ENCODE measurements at regions not wholly inside any gene's neighbourhood (a gene's known extent, or its start where the extent isn't known, plus 50 kb on each side); places are given as distances from the start of the nearest gene placed in this dataset.
A peak's percentile ranks its signal among the peaks of the same experiment; 100 is the strongest.

- peaks cover 3 to 36% (median 33%) of the 10 kb centered on the region in 4 donors for H3K4me1 ChIP-seq
- H3K27me3 ChIP-seq: no peaks in the 10 kb centered on the region
- peak; percentile 75 for DNase-seq (ENCODE audit: extremely low spot score)
- H3K36me3 ChIP-seq: no peaks in the 10 kb centered on the region
- TF ChIP-seq POLR2A (IDR thresholded peaks at IDR 0.05; ENCODE audit: low read depth) (no peak), CTCF (IDR thresholded peaks at IDR 0.05) (no peak), EP300 (IDR thresholded peaks at IDR 0.05) (no peak), POLR2AphosphoS5 (IDR thresholded peaks at IDR 0.05) (no peak)
- intact Hi-C loops (cut with DNase I): loop anchor here (5.0 kb wide), 1 partner anchor 79 kb away; no protein-coding TSS in a partner anchor
- H3K9me3 ChIP-seq: no peaks in the 10 kb centered on the region
- no peak overlapping the region for H3K27ac ChIP-seq (replicated peaks in 1 of 4)
- H3K4me3 ChIP-seq: no peak overlapping the region
- WGBS: 98% methylated on average over 12 of the region's 12 CpGs
Observed at GRCh38 chr2:238642973-238643372, 204.9 kb upstream of the TWIST2 start.

- Histone ChIP-seq H3K27ac (replicated peaks in 1 of 4) (peak overlapping the region; percentile 81 to 86 (median 85)), H3K4me3 (no peak overlapping the region), H3K9me3 (no peaks in the 10 kb centered on the region), H3K4me1 (peaks cover 3 to 36% (median 33%) of the 10 kb centered on the region in 4 donors), H3K36me3 (no peaks in the 10 kb centered on the region), H3K27me3 (no peaks in the 10 kb centered on the region)
- DNase-seq (ENCODE audit: extremely low spot score): peak; percentile 47
- TF ChIP-seq POLR2A (IDR thresholded peaks at IDR 0.05; ENCODE audit: low read depth): no peak
- 91% methylated on average over 5 of the region's 5 CpGs for WGBS
- intact Hi-C loops (cut with DNase I): loop anchor here (5.0 kb wide), 1 partner anchor 79 kb away; no protein-coding TSS in a partner anchor
Observed at GRCh38 chr2:238643400-238643907, 204.4 kb upstream of the TWIST2 start.

- DNase-seq (ENCODE audit: extremely low spot score): peak; percentile 91
- intact Hi-C loops (cut with DNase I): loop anchor here (5.0 kb wide), 1 partner anchor 78 kb away; no protein-coding TSS in a partner anchor
- H3K4me3 ChIP-seq: no peak overlapping the region
- H3K4me1 ChIP-seq: peaks cover 3 to 36% (median 33%) of the 10 kb centered on the region in 4 donors
- no peaks in the 10 kb centered on the region for H3K9me3 ChIP-seq
- peak overlapping the region; percentile 81 to 86 (median 85) for H3K27ac ChIP-seq (replicated peaks in 1 of 4)
- no peaks in the 10 kb centered on the region for H3K27me3 ChIP-seq
- H3K36me3 ChIP-seq: no peaks in the 10 kb centered on the region
- 35% methylated on average over 11 of the region's 11 CpGs for WGBS
- TF ChIP-seq POLR2A (IDR thresholded peaks at IDR 0.05; ENCODE audit: low read depth) (no peak), CTCF (IDR thresholded peaks at IDR 0.05) (no peak), EP300 (IDR thresholded peaks at IDR 0.05) (peak; percentile 74), POLR2AphosphoS5 (IDR thresholded peaks at IDR 0.05) (peak; percentile 37 to 86)
Observed at GRCh38 chr2:238644095-238645081, 203.5 kb upstream of the TWIST2 start.

GRCh38 chr2:238645095-238645494 is 202.8 kb upstream of the TWIST2 start:
- 92% methylated on average over 6 of the region's 6 CpGs for WGBS
- Histone ChIP-seq H3K9me3 (no peaks in the 10 kb centered on the region), H3K36me3 (no peaks in the 10 kb centered on the region), H3K27me3 (no peaks in the 10 kb centered on the region), H3K4me3 (no peak overlapping the region), H3K27ac (replicated peaks in 1 of 4) (peak overlapping the region; percentile 81 to 86 (median 85)), H3K4me1 (peaks cover 3 to 36% (median 33%) of the 10 kb centered on the region in 4 donors)
- intact Hi-C loops (cut with DNase I): no loop called here
- peak; percentile 74 for DNase-seq (ENCODE audit: extremely low spot score)
- no peak for TF ChIP-seq POLR2A (IDR thresholded peaks at IDR 0.05; ENCODE audit: low read depth)
- TF ChIP-seq CTCF (IDR thresholded peaks at IDR 0.05): no peak
- no peak for TF ChIP-seq EP300 (IDR thresholded peaks at IDR 0.05)
- no peak for TF ChIP-seq POLR2AphosphoS5 (IDR thresholded peaks at IDR 0.05)

- Histone ChIP-seq H3K27me3 (no peaks in the 10 kb centered on the region), H3K27ac (replicated peaks in 1 of 4) (peak overlapping the region; percentile 81 to 86 (median 85)), H3K4me1 (peaks cover 3 to 36% (median 33%) of the 10 kb centered on the region in 4 donors), H3K9me3 (no peaks in the 10 kb centered on the region), H3K4me3 (no peak overlapping the region), H3K36me3 (no peaks in the 10 kb centered on the region)
- 82% methylated on average over 1 of the region's 1 CpG for WGBS
- intact Hi-C loops (cut with DNase I): no loop called here
- DNase-seq (ENCODE audit: extremely low spot score): peak; percentile 42
- TF ChIP-seq POLR2A (IDR thresholded peaks at IDR 0.05; ENCODE audit: low read depth) (no peak), CTCF (IDR thresholded peaks at IDR 0.05) (no peak), POLR2AphosphoS5 (IDR thresholded peaks at IDR 0.05) (no peak), EP300 (IDR thresholded peaks at IDR 0.05) (no peak)
Observed at GRCh38 chr2:238645716-238646115, 202.2 kb upstream of the TWIST2 start.

Measured in esophagus muscularis mucosa (tissue), 4 donors.